ENCODE measurements at regions not wholly inside any gene's neighbourhood (a gene's known extent, or its start where the extent isn't known, plus 50 kb on each side); places are given as distances from the start of the nearest gene placed in this dataset.
"Not testable (repeated sequence)": the region's sequence is repeated elsewhere in the genome, so short reads cannot be mapped to it uniquely, and the experiment has no call there.

- Mint-ChIP-seq H3K4me1 (no peaks in the 10 kb centered on the region), H3K27me3 (peaks cover 0 to 8% (median 0%) of the 10 kb centered on the region in 3 donors), H3K4me3 (no peak overlapping the region), H3K27ac (no peak overlapping the region), H3K9me3 (no peaks in the 10 kb centered on the region), H3K36me3 (no peaks in the 10 kb centered on the region)
- DNase-seq (no peak), ATAC-seq (ENCODE audit: low read depth in 2 of 2) (no peak)
These were observed 307.3 kb upstream of the NREP start for GRCh38 chr5:112064271-112064701.

- H3K4me1 Mint-ChIP-seq: no peaks in the 10 kb centered on the region
- H3K27me3 Mint-ChIP-seq: peaks cover 0 to 8% (median 0%) of the 10 kb centered on the region in 3 donors
- H3K36me3 Mint-ChIP-seq: no peaks in the 10 kb centered on the region
- H3K9me3 Mint-ChIP-seq: no peaks in the 10 kb centered on the region
- no peak overlapping the region for H3K4me3 Mint-ChIP-seq
- ATAC-seq (ENCODE audit: low read depth in 2 of 2): no peak
- no peak for DNase-seq
- no peak overlapping the region for H3K27ac Mint-ChIP-seq
These were observed 306.9 kb upstream of the NREP start for GRCh38 chr5:112063856-112064255.

GRCh38 chr5:112063191-112063590 lies 306.2 kb upstream of the NREP start:
- no peaks in the 10 kb centered on the region for H3K36me3 Mint-ChIP-seq
- no peak for ATAC-seq (ENCODE audit: low read depth in 2 of 2)

GRCh38 chr5:112062181-112062580 lies 305.2 kb upstream of the NREP start:
- Mint-ChIP-seq H3K27ac (no peak overlapping the region), H3K4me1 (no peaks in the 10 kb centered on the region), H3K4me3 (no peak overlapping the region)

More at GRCh38 chr5:112063191-112063590, 306.2 kb upstream of the NREP start:
- Mint-ChIP-seq H3K4me1 (no peaks in the 10 kb centered on the region), H3K27ac (no peak overlapping the region), H3K9me3 (no peaks in the 10 kb centered on the region), H3K27me3 (peaks cover 0 to 8% (median 0%) of the 10 kb centered on the region in 3 donors), H3K4me3 (no peak overlapping the region)
- DNase-seq: no peak

GRCh38 chr5:112061666-112062065 lies 304.7 kb upstream of the NREP start:
- no peaks in the 10 kb centered on the region for H3K36me3 Mint-ChIP-seq
- H3K27me3 Mint-ChIP-seq: no peaks in the 10 kb centered on the region
- H3K4me1 Mint-ChIP-seq: no peaks in the 10 kb centered on the region
- DNase-seq (no peak), ATAC-seq (ENCODE audit: low read depth in 2 of 2) (no peak)
- H3K9me3 Mint-ChIP-seq: peaks cover 0 to 3% (median 0%) of the 10 kb centered on the region in 7 donors
- no peak overlapping the region for H3K27ac Mint-ChIP-seq
- no peak overlapping the region for H3K4me3 Mint-ChIP-seq

More at GRCh38 chr5:112062181-112062580, 305.2 kb upstream of the NREP start:
- no peaks in the 10 kb centered on the region for H3K36me3 Mint-ChIP-seq
- DNase-seq: no peak
- peaks cover 0 to 1% (median 0%) of the 10 kb centered on the region in 3 donors for H3K27me3 Mint-ChIP-seq
- no peak for ATAC-seq (ENCODE audit: low read depth in 2 of 2)
- H3K9me3 Mint-ChIP-seq: peaks cover 0 to 3% (median 0%) of the 10 kb centered on the region in 7 donors

GRCh38 chr5:112059579-112060135 lies 302.7 kb upstream of the NREP start:
- Mint-ChIP-seq H3K36me3 (peaks cover 0 to 7% of the 10 kb centered on the region in 2 donors), H3K27me3 (peaks cover 0 to 16% (median 14%) of the 10 kb centered on the region in 3 donors), H3K4me1 (no peaks in the 10 kb centered on the region), H3K27ac (no peak overlapping the region), H3K4me3 (no peak overlapping the region), H3K9me3 (peaks cover 4 to 21% (median 15%) of the 10 kb centered on the region in 7 donors)
- no peak for ATAC-seq (ENCODE audit: low read depth in 2 of 2)
- DNase-seq: no peak

- no peak overlapping the region for H3K4me3 Mint-ChIP-seq
- H3K36me3 Mint-ChIP-seq: peaks cover 0 to 9% of the 10 kb centered on the region in 2 donors
- peaks cover 5 to 14% (median 11%) of the 10 kb centered on the region in 3 donors for H3K27me3 Mint-ChIP-seq
- H3K27ac Mint-ChIP-seq: no peak overlapping the region
- no peaks in the 10 kb centered on the region for H3K4me1 Mint-ChIP-seq
- DNase-seq: no peak
- ATAC-seq (ENCODE audit: low read depth in 2 of 2): no peak
- peaks cover 5 to 21% (median 16%) of the 10 kb centered on the region in 7 donors for H3K9me3 Mint-ChIP-seq
These were observed 292.7 kb upstream of the NREP start for GRCh38 chr5:112049738-112050137.

GRCh38 chr5:112036206-112036605 lies 279.2 kb upstream of the NREP start:
- no peak for ATAC-seq (ENCODE audit: low read depth in 2 of 2)
- Mint-ChIP-seq H3K36me3 (no peaks in the 10 kb centered on the region), H3K4me3 (no peak overlapping the region), H3K4me1 (no peaks in the 10 kb centered on the region), H3K27me3 (no peaks in the 10 kb centered on the region), H3K9me3 (peaks cover 0 to 13% (median 11%) of the 10 kb centered on the region in 7 donors), H3K27ac (no peak overlapping the region)
- no peak for DNase-seq

- ATAC-seq (ENCODE audit: low read depth in 2 of 2): no peak
These were observed 277.5 kb upstream of the NREP start for GRCh38 chr5:112034421-112034979.

GRCh38 chr5:112026879-112027278 lies 269.9 kb upstream of the NREP start:
- H3K4me3 Mint-ChIP-seq; H3K36me3 Mint-ChIP-seq; DNase-seq; H3K4me1 Mint-ChIP-seq; ATAC-seq (ENCODE audit: low read depth in 2 of 2); H3K27me3 Mint-ChIP-seq; H3K27ac Mint-ChIP-seq: not testable (repeated sequence)
- H3K9me3 Mint-ChIP-seq: peaks cover 0 to 23% (median 5%) of the 10 kb centered on the region in 7 donors

More at GRCh38 chr5:112034421-112034979, 277.5 kb upstream of the NREP start:
- no peak overlapping the region for H3K27ac Mint-ChIP-seq
- DNase-seq: no peak
- H3K9me3 Mint-ChIP-seq: peaks cover 0 to 28% (median 12%) of the 10 kb centered on the region in 7 donors
- no peaks in the 10 kb centered on the region for H3K36me3 Mint-ChIP-seq
- no peaks in the 10 kb centered on the region for H3K27me3 Mint-ChIP-seq
- H3K4me3 Mint-ChIP-seq: no peak overlapping the region
- H3K4me1 Mint-ChIP-seq: no peaks in the 10 kb centered on the region

- no peaks in the 10 kb centered on the region for H3K36me3 Mint-ChIP-seq
- no peaks in the 10 kb centered on the region for H3K4me1 Mint-ChIP-seq
- no peak for ATAC-seq (ENCODE audit: low read depth in 2 of 2)
- H3K27me3 Mint-ChIP-seq: no peaks in the 10 kb centered on the region
- peaks cover 0 to 20% (median 3%) of the 10 kb centered on the region in 7 donors for H3K9me3 Mint-ChIP-seq
- no peak for DNase-seq
- H3K27ac Mint-ChIP-seq: peak overlapping the region in 1 of 6 donors; percentile 24
- H3K4me3 Mint-ChIP-seq: no peak overlapping the region
These were observed 268.8 kb upstream of the NREP start for GRCh38 chr5:112025757-112026156.

- H3K27ac Mint-ChIP-seq: no peak overlapping the region
- DNase-seq (no peak), ATAC-seq (ENCODE audit: low read depth in 2 of 2) (no peak)
- no peaks in the 10 kb centered on the region for H3K36me3 Mint-ChIP-seq
- no peaks in the 10 kb centered on the region for H3K4me1 Mint-ChIP-seq
- H3K4me3 Mint-ChIP-seq: no peak overlapping the region
- H3K9me3 Mint-ChIP-seq: peaks cover 0 to 10% (median 0%) of the 10 kb centered on the region in 7 donors
- H3K27me3 Mint-ChIP-seq: no peaks in the 10 kb centered on the region
These were observed 267.8 kb upstream of the NREP start for GRCh38 chr5:112024769-112025168.

- H3K27me3 Mint-ChIP-seq: no peaks in the 10 kb centered on the region
- no peak for DNase-seq
- no peak overlapping the region for H3K4me3 Mint-ChIP-seq
- H3K36me3 Mint-ChIP-seq: no peaks in the 10 kb centered on the region
- H3K27ac Mint-ChIP-seq: no peak overlapping the region
- peaks cover 0 to 8% (median 0%) of the 10 kb centered on the region in 7 donors for H3K9me3 Mint-ChIP-seq
- no peaks in the 10 kb centered on the region for H3K4me1 Mint-ChIP-seq
- ATAC-seq (ENCODE audit: low read depth in 2 of 2): no peak
These were observed 267.2 kb upstream of the NREP start for GRCh38 chr5:112024221-112024620.

GRCh38 chr5:112023766-112024165 lies 266.8 kb upstream of the NREP start:
- Mint-ChIP-seq H3K27ac (no peak overlapping the region), H3K4me1 (no peaks in the 10 kb centered on the region), H3K27me3 (no peaks in the 10 kb centered on the region), H3K9me3 (peaks cover 0 to 8% (median 0%) of the 10 kb centered on the region in 7 donors), H3K4me3 (no peak overlapping the region), H3K36me3 (no peaks in the 10 kb centered on the region)
- no peak for DNase-seq
- no peak for ATAC-seq (ENCODE audit: low read depth in 2 of 2)
